Lung (tissue), 11 donors: ENCODE measurements at regions not wholly inside any gene's neighbourhood (a gene's known extent, or its start where the extent isn't known, plus 50 kb on each side); places are given as distances from the start of the nearest gene placed in this dataset.
A peak's percentile ranks its signal among the peaks of the same experiment; 100 is the strongest.

Experiments
- ATAC-seq: fragments of 200-7000 bp; cut with Tn5 transposase; one replicate; pipeline ENCODE4 v1.9.1; 2020; ENCODE audit warnings: moderate number of reproducible peaks; ENCODE audit not compliant: insufficient read depth, low FRiP score
- DNase-seq, 3 donors: peaks; one replicate each; pipeline ENCODE4 v3.0.0-alpha.2; 2013 to 2017
- H3K27ac ChIP-seq, 2 donors: one replicate each; pipeline ENCODE4 v1.5.1; 2013; ENCODE audit warnings: mild to moderate bottlenecking in 2 of 2, moderate library complexity in 2 of 2, control low read depth in 1 of 2, inconsistent platforms in 1 of 2, low read depth in 1 of 2, low read length in 1 of 2
- H3K27me3 ChIP-seq, 3 donors: one replicate each; pipeline ENCODE4 v1.5.1; 2013; ENCODE audit warnings: low read length in 2 of 3; ENCODE audit not compliant: control insufficient read depth in 3 of 3, insufficient read depth in 3 of 3
- H3K36me3 ChIP-seq, 4 donors: one replicate each; pipeline ENCODE4 v1.5.1; 2013; ENCODE audit warnings: low read length in 4 of 4, mild to moderate bottlenecking in 1 of 4, moderate library complexity in 1 of 4; ENCODE audit not compliant: control insufficient read depth in 4 of 4, insufficient read depth in 4 of 4
- H3K4me1 ChIP-seq, 5 donors: one replicate each; pipeline ENCODE4 v1.5.1; 2013; ENCODE audit warnings: low read length in 5 of 5, mild to moderate bottlenecking in 2 of 5, moderate library complexity in 1 of 5; ENCODE audit not compliant: control insufficient read depth in 5 of 5, insufficient read depth in 5 of 5
- H3K4me3 ChIP-seq: one replicate; pipeline ENCODE4 v1.5.1; 2013; ENCODE audit warnings: mild to moderate bottlenecking, control low read depth, moderate library complexity
- H3K9ac ChIP-seq, 2 donors: one replicate each; pipeline ENCODE4 v1.5.1; 2013; ENCODE audit warnings: low read length in 2 of 2, control low read depth in 1 of 2; ENCODE audit not compliant: insufficient read depth in 1 of 2
- H3K9me3 ChIP-seq, 4 donors: one replicate each; pipeline ENCODE4 v1.5.1; 2013; ENCODE audit warnings: low read length in 3 of 4, mild to moderate bottlenecking in 1 of 4, moderate library complexity in 1 of 4; ENCODE audit not compliant: control insufficient read depth in 4 of 4, insufficient read depth in 3 of 4
- WGBS, 2 donors: extraction: QIAGEN DNeasy Blood & Tissue Kit; methylation state at CpG; one replicate each; pipeline ENCODE4 v1.1.7; 2013; 5-methylcytosine and 5-hydroxymethylcytosine counted together
- TF ChIP-seq, protein P1 (sequence below): IDR thresholded peaks from 2 replicates; pipeline ENCODE4 v1.5.1; 2012; ENCODE audit warnings: mild to moderate bottlenecking; ENCODE audit errors: control extremely low read depth, extremely low read depth
- donor health status: control.
- donor health status: control.
- donor health status: Bipolar disorder and iron deficiency.
- donor health status: healthy.
- donor health status: DM: yes; HTN: yes; CAD: no.

DNA sequence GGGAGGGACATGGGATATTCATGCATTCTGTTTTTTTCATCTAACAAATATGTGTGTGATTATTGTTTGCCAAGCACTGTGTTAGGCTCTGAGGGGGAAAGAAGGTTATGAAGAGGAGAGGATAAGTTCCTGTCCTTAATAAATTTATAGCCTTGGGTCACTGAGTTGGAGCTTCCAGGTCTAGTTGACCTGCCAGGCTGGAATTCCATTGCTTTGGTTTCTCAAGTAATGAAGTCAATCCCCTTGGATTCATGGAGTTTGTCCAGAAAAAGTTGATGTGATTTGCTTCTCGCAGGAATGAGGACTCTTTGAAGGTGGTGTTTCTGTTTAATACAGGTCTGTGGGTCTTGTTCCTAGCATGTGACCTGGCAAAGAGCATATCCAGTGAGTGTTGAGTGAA lies 156.2 kb downstream of the ADAMTS15 start:
- no peak overlapping the region for H3K4me3 ChIP-seq
- no peaks in the 10 kb centered on the region for H3K9me3 ChIP-seq
- no peaks in the 10 kb centered on the region for H3K36me3 ChIP-seq
- ATAC-seq: no peak
- no peak for DNase-seq
- H3K9ac ChIP-seq: no peak overlapping the region
- no peak overlapping the region for H3K27ac ChIP-seq
- TF ChIP-seq, protein P1, sequence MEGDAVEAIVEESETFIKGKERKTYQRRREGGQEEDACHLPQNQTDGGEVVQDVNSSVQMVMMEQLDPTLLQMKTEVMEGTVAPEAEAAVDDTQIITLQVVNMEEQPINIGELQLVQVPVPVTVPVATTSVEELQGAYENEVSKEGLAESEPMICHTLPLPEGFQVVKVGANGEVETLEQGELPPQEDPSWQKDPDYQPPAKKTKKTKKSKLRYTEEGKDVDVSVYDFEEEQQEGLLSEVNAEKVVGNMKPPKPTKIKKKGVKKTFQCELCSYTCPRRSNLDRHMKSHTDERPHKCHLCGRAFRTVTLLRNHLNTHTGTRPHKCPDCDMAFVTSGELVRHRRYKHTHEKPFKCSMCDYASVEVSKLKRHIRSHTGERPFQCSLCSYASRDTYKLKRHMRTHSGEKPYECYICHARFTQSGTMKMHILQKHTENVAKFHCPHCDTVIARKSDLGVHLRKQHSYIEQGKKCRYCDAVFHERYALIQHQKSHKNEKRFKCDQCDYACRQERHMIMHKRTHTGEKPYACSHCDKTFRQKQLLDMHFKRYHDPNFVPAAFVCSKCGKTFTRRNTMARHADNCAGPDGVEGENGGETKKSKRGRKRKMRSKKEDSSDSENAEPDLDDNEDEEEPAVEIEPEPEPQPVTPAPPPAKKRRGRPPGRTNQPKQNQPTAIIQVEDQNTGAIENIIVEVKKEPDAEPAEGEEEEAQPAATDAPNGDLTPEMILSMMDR: no peak
- no peaks in the 10 kb centered on the region for H3K27me3 ChIP-seq
- peaks cover 1 to 60% (median 28%) of the 10 kb centered on the region in 5 donors for H3K4me1 ChIP-seq
- 77 to 93% methylated on average over 1 of the region's 1 CpG for WGBS, 2 donors

DNA sequence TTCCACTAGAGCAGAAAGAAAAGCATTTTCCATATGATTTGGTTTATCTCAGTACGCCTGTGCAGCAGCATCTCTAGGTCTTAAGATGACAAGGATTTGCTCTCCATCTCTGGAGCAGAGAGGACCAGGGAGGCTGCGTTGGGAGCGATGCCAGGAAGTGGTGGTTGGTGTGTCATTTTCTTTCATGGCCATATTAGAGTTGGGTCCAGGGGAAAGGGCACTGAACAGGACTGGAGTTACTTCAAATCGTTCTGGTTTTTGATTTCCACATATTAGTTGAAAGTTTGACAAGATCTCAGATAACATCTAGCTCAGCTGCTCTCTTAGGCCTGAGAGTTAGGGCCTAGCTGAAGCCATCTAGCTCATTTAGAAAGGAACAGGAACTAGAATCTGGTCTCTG lies 157.7 kb downstream of the ADAMTS15 start:
- TF ChIP-seq, protein P1: no peak
- H3K27ac ChIP-seq: no peak overlapping the region
- no peaks in the 10 kb centered on the region for H3K36me3 ChIP-seq
- H3K9ac ChIP-seq: no peak overlapping the region
- H3K9me3 ChIP-seq: no peaks in the 10 kb centered on the region
- DNase-seq (no peak), ATAC-seq (no peak)
- H3K4me3 ChIP-seq: no peak overlapping the region
- H3K4me1 ChIP-seq: peaks cover 5 to 50% (median 21%) of the 10 kb centered on the region in 5 donors
- no peaks in the 10 kb centered on the region for H3K27me3 ChIP-seq
- WGBS, 2 donors: 80 to 90% methylated on average over 4 of the region's 4 CpGs

DNA sequence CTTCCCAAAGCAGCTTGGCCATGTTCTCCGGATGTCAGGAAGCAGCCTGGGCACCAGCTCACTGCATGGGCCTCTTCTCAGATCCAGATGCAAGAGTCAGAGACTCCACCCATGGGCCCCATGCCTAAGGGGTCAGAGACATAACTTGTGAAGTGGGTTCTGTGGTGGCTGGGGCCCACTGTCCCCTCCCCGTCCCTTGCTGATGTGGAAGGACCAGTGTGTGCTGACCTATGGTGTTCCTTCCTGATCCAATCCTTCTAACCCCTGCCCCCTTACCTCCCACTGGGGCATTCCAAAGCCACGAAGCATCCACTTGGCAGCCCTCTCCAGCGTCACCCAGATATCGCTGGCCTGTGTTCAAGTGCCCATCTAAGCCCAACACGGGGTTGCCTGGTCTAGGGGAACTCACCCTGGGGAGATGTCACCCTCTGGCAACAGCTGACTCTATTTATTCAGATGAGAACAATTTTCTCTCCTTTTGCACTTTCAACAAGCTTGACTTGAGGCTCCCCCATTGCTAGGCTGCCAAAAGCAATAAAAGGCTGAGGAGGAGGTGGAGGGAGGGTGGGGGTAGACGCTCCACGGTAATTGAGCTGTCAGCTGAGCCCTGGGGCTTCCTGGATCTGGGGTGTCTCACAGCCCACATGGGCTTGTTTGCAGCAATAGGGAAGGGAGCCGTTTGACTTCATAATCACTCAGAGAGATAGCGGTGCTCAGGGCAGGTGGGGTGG lies 158.5 kb downstream of the ADAMTS15 start:
- no peak for ATAC-seq
- WGBS, 2 donors: 66 to 74% methylated on average over 10 of the region's 10 CpGs
- Histone ChIP-seq H3K27ac (no peak overlapping the region), H3K9ac (no peak overlapping the region), H3K4me3 (no peak overlapping the region), H3K4me1 (peaks cover 3 to 43% (median 14%) of the 10 kb centered on the region in 5 donors), H3K9me3 (no peaks in the 10 kb centered on the region), H3K36me3 (no peaks in the 10 kb centered on the region), H3K27me3 (no peaks in the 10 kb centered on the region)
- DNase-seq: peak; percentile 34 to 70 (median 50)
- TF ChIP-seq, protein P1: no peak

DNA sequence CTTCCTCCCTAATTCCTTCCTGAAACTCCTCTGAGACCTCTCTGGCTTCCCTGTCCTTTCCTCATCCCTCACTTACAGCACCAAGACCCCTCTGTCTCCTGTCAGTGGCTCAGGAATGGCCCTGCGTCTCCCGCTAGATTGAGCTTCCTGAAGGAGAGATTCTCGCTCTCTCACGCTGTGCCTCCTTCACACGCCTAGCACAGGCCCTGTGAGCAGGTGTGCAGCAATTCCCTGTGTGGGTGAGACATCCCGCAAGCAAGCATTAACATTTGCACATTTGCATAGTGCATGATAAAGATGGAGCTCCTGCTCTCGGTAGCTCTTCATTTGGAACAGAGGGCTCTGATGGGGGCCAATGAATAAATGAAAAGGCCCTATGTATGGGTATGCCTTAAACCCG lies 159.8 kb downstream of the ADAMTS15 start:
- DNase-seq (no peak), ATAC-seq (no peak)
- Histone ChIP-seq H3K27ac (no peak overlapping the region), H3K27me3 (no peaks in the 10 kb centered on the region), H3K4me3 (no peak overlapping the region), H3K9ac (no peak overlapping the region), H3K4me1 (peaks cover 3 to 29% (median 11%) of the 10 kb centered on the region in 5 donors), H3K9me3 (no peaks in the 10 kb centered on the region), H3K36me3 (no peaks in the 10 kb centered on the region)
- 88 to 91% methylated on average over 8 of the region's 8 CpGs for WGBS, 2 donors
- TF ChIP-seq, protein P1: no peak
